HepG2 (cell line): ENCODE measurements at regions not wholly inside any gene's neighbourhood (a gene's known extent, or its start where the extent isn't known, plus 50 kb on each side); places are given as distances from the start of the nearest gene placed in this dataset.

Source experiments
- ATAC-seq: fragments of 200-7000 bp; cut with Tn5 transposase; 3 replicates; pipeline ENCODE4 v1.9.1; 2020; ENCODE audit warnings: mild to moderate bottlenecking, moderate library complexity
- BruUV-seq: library from RNA; stranded (reverse); fragments of 400-500 nt; replicated peaks from 2 replicates; lab custom pipeline; 2021; lab: Mats Ljungman, UMichigan
- CTCF ChIA-PET: fragments of 300-600 bp; formaldehyde crosslinking; extraction: SDS; loops from one replicate; lab custom pipeline; 2021; ENCODE audit warnings: low total read pairs, inconsistent platforms, low intra/inter-chr PET ratio; lab: Yijun Ruan, JAX
- POLR2A ChIA-PET: fragments of 350-600 bp; sonication (Branson Sonifier 250); formaldehyde crosslinking; loops from one replicate; lab custom pipeline; 2020; ENCODE audit warnings: antibody characterized with exemption, inconsistent platforms; lab: Yijun Ruan, JAX
- DNase-seq: peaks from one replicate; pipeline ENCODE4 v3.0.0-alpha.2; 2015; ENCODE audit warnings: low spot score
- FAIRE-seq: peaks from 3 replicates; lab custom pipeline; 2011; peaks lifted over from hg19 to GRCh38; lab: Jason Lieb, UNC
- H2AFZ ChIP-seq: one replicate; pipeline ENCODE4 v1.6.1; 2011; ENCODE audit warnings: low read length, inconsistent platforms
- H3K27ac ChIP-seq: fragments of 300-600 bp; 3 replicates; pipeline ENCODE4 v1.8.0; 2011; ENCODE audit warnings: mixed run types, mild to moderate bottlenecking, mixed read lengths, low read length, inconsistent platforms; ENCODE audit not compliant: insufficient read depth; ENCODE audit errors: extremely low read length
- H3K27me3 ChIP-seq, 2 experiments: fragments of 200-600 bp in 1 of 2; 2 replicates in 1 of 2; 3 replicates in 1 of 2; pipeline versions ENCODE4 v1.6.0 to v1.8.0; 2011; ENCODE audit warnings: low read length in 2 of 2, mild to moderate bottlenecking in 2 of 2, moderate library complexity in 2 of 2, inconsistent platforms in 1 of 2; ENCODE audit not compliant: insufficient read depth in 2 of 2, control insufficient read depth in 1 of 2
- H3K36me3 ChIP-seq, 2 experiments: fragments of 200-600 bp in 1 of 2; replicated peaks in 1 of 2; 2 replicates in 1 of 2; 3 replicates in 1 of 2; pipeline versions ENCODE4 v1.5.1 to v1.8.0; 2011; ENCODE audit warnings: low read length in 2 of 2, inconsistent platforms in 1 of 2; ENCODE audit not compliant: insufficient read depth in 2 of 2, control insufficient read depth in 1 of 2
- H3K4me1 ChIP-seq: 2 replicates; pipeline ENCODE4 v1.5.1; 2012; ENCODE audit warnings: low read length, inconsistent platforms; ENCODE audit not compliant: insufficient read depth
- H3K4me2 ChIP-seq: 2 replicates; pipeline ENCODE4 v1.6.0; 2011; ENCODE audit warnings: low read depth, low read length, inconsistent platforms
- H3K4me3 ChIP-seq, 3 experiments: fragments of 200-600 bp in 1 of 3; sonication (generic), shearing (Covaris generic) in 1 of 3; replicated peaks in 1 of 3; 2 replicates each; pipeline ENCODE4 v1.5.1; 2011 to 2016; ENCODE audit warnings: low read length in 3 of 3, inconsistent platforms in 2 of 3, low read depth in 2 of 3, mild to moderate bottlenecking in 2 of 3, control low read depth in 1 of 3, mixed read lengths in 1 of 3; ENCODE audit not compliant: insufficient read depth in 1 of 3
- H3K79me2 ChIP-seq: one replicate; pipeline ENCODE4 v1.6.1; 2011; ENCODE audit warnings: low read length, inconsistent platforms; ENCODE audit not compliant: insufficient read depth
- H3K9ac ChIP-seq: 2 replicates; pipeline ENCODE4 v1.6.0; 2011; ENCODE audit warnings: mild to moderate bottlenecking, low read depth, low read length, inconsistent platforms; ENCODE audit not compliant: insufficient read depth
- H3K9me3 ChIP-seq: 2 replicates; pipeline ENCODE4 v1.5.1; 2012; ENCODE audit warnings: mild to moderate bottlenecking, low read length
- H4K20me1 ChIP-seq: 2 replicates; pipeline ENCODE4 v1.6.0; 2011; ENCODE audit warnings: inconsistent platforms, mild to moderate bottlenecking, low read length, moderate library complexity; ENCODE audit not compliant: insufficient read depth
- ARNTL ChIP-seq: sonication (generic); formaldehyde crosslinking; IDR thresholded peaks from 2 replicates; pipeline ENCODE4 v1.4.0; 2020; ENCODE audit warnings: mild to moderate bottlenecking, missing genetic modification reagents
- BRD4 ChIP-seq: sonication (generic); formaldehyde crosslinking; IDR thresholded peaks from 2 replicates; pipeline ENCODE4 v1.4.0; 2020; ENCODE audit warnings: missing genetic modification reagents
- FOXA1 ChIP-seq, 2 experiments: fragments of 450-650 bp in 1 of 2; sonication (generic) in 1 of 2; formaldehyde crosslinking in 1 of 2; IDR thresholded peaks; 2 replicates each; pipeline versions ENCODE4 v1.4.0 to v1.6.1; 2016 to 2020; ENCODE audit warnings: missing genetic modification reagents in 1 of 2
- GTF3A ChIP-seq: sonication (generic); formaldehyde crosslinking; conservative IDR thresholded peaks from 2 replicates; pipeline ENCODE4 v1.4.0; 2020; ENCODE audit warnings: mild to moderate bottlenecking, missing genetic modification reagents
- KLF12 ChIP-seq: sonication (generic); formaldehyde crosslinking; IDR thresholded peaks from 2 replicates; pipeline ENCODE4 v1.4.0; 2020; ENCODE audit warnings: missing genetic modification reagents, borderline replicate concordance
- MEF2D ChIP-seq: sonication (generic); formaldehyde crosslinking; IDR thresholded peaks from 2 replicates; pipeline ENCODE4 v1.5.1; 2020; ENCODE audit warnings: mild to moderate bottlenecking, missing genetic modification reagents
- RBAK ChIP-seq: sonication (generic); formaldehyde crosslinking; IDR thresholded peaks from 2 replicates; pipeline ENCODE4 v1.5.1; 2020; ENCODE audit warnings: mild to moderate bottlenecking, missing genetic modification reagents
- REL ChIP-seq: sonication (generic); formaldehyde crosslinking; conservative IDR thresholded peaks from 2 replicates; pipeline ENCODE4 v1.8.0; 2022; ENCODE audit warnings: mild to moderate bottlenecking, missing genetic modification reagents, moderate library complexity
- RNF2 ChIP-seq: fragments of 450-650 bp; conservative IDR thresholded peaks from 2 replicates; pipeline ENCODE4 v1.6.1; 2016; ENCODE audit warnings: low read depth
- XRCC5 ChIP-seq: fragments of 200-400 bp; formaldehyde crosslinking; optimal IDR thresholded peaks from 2 replicates; pipeline ENCODE3; 2017; ENCODE audit warnings: mild to moderate bottlenecking, low read length
- ZFYVE20 ChIP-seq: sonication (generic); formaldehyde crosslinking; IDR thresholded peaks from 2 replicates; pipeline ENCODE4 v1.8.0; 2023; ENCODE audit warnings: low read depth, mild to moderate bottlenecking, moderate library complexity, missing genetic modification reagents, borderline replicate concordance
- ZNF136 ChIP-seq: sonication (generic); formaldehyde crosslinking; IDR thresholded peaks from 2 replicates; pipeline ENCODE4 v1.8.1; 2022; ENCODE audit warnings: low read depth, mild to moderate bottlenecking, moderate library complexity, missing genetic modification reagents
- ZNF430 ChIP-seq: sonication (generic); formaldehyde crosslinking; IDR thresholded peaks from 2 replicates; pipeline ENCODE4 v1.9.0; 2021; ENCODE audit warnings: mild to moderate bottlenecking, missing genetic modification reagents
- ZNF660 ChIP-seq: sonication (generic); formaldehyde crosslinking; IDR thresholded peaks from 2 replicates; pipeline ENCODE4 v1.5.1; 2020; ENCODE audit warnings: mild to moderate bottlenecking, low read depth, missing genetic modification reagents, borderline replicate concordance
- WGBS: methylation state at CpG from one replicate; pipeline ENCODE4 v1.1.6; 2017; ENCODE audit warnings: low lambda C conversion rate; 5-methylcytosine and 5-hydroxymethylcytosine counted together
- in situ Hi-C: cut with HindIII; loops from 2 replicates; pipeline ENCODE4 v1.10.0; 2017; ENCODE audit warnings: low pct_unique_long_range_greater_than_20kb; ENCODE audit not compliant: extremely low pct_ligation_motif_present
- intact Hi-C: fragments of 100-400 bp; cut with micrococcal nuclease; formaldehyde crosslinking; loops from one replicate; pipeline ENCODE4 v1.10.0; 2022; ENCODE audit not compliant: unreplicated experiment
- TF ChIP-seq, protein P1 (sequence below), 2 experiments: fragments of 450-650 bp in 1 of 2; sonication (generic) in 1 of 2; formaldehyde crosslinking; IDR thresholded peaks; 2 replicates each; pipeline versions ENCODE4 v1.5.0 to v1.8.0; 2020 to 2022; ENCODE audit warnings: mild to moderate bottlenecking in 1 of 2, missing genetic modification reagents in 1 of 2
- TF ChIP-seq, protein P2 (sequence below): sonication (generic); formaldehyde crosslinking; IDR thresholded peaks from 2 replicates; pipeline ENCODE4 v1.8.1; 2023; ENCODE audit warnings: mild to moderate bottlenecking, missing genetic modification reagents

DNA sequence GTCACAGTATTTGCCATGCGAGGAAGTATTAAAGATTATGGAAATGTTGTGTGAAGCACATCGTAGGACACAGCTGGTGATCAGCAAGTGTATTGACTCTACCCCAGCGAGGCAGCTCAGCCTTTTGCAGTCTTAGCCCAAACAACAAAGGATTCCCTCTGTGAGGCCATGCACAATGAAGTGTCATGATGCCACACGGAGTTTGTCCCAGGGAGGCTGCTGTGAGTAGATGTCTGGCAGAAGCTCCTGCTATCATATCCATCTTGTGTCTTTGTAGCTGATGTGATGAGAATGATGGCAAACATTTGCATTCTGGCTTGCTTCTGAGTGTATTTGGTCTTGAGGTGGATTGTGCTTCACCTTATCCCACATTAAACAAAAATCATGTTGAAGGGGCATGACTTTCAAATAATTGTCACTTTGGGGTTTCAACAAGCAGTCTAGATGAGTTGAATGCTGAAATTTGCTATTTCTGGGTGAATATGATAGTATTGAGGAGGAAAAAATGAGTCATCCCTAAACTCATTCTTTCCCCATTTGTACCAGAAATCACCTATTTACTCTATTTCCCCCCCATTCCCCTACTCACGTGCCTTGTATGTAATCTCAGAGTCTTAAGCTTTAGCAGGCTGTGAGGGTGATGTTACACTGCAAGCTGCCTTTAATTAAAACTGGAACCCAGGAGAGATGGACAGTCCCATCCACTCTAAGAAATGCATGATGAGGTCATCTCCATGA is 273.5 kb downstream of the RNF144A start:
- TF ChIP-seq ZNF660 (CRISPR knock-in tag) (no peak), ARNTL (no peak), RBAK (CRISPR knock-in tag) (no peak), ZFYVE20 (CRISPR knock-in tag) (no peak), BRD4 (no peak), GTF3A (CRISPR knock-in tag) (no peak), RNF2 (no peak), MEF2D (CRISPR knock-in tag) (no peak), ZNF136 (CRISPR knock-in tag) (no peak), KLF12 (CRISPR knock-in tag) (no peak), ZNF430 (no peak), FOXA1 (IDR thresholded peaks at IDR 0.05) (no peak), FOXA1 (CRISPR knock-in tag; IDR thresholded peaks at IDR 0.05) (no peak), REL (CRISPR knock-in tag) (no peak), XRCC5 (no peak)
- TF ChIP-seq, protein P1, sequence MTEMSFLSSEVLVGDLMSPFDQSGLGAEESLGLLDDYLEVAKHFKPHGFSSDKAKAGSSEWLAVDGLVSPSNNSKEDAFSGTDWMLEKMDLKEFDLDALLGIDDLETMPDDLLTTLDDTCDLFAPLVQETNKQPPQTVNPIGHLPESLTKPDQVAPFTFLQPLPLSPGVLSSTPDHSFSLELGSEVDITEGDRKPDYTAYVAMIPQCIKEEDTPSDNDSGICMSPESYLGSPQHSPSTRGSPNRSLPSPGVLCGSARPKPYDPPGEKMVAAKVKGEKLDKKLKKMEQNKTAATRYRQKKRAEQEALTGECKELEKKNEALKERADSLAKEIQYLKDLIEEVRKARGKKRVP (CRISPR knock-in tag; IDR thresholded peaks at IDR 0.05), result no peak
- TF ChIP-seq, protein P2, sequence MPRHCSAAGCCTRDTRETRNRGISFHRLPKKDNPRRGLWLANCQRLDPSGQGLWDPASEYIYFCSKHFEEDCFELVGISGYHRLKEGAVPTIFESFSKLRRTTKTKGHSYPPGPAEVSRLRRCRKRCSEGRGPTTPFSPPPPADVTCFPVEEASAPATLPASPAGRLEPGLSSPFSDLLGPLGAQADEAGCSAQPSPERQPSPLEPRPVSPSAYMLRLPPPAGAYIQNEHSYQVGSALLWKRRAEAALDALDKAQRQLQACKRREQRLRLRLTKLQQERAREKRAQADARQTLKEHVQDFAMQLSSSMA (CRISPR knock-in tag), result no peak
- H3K4me1 ChIP-seq, result no peaks in the 10 kb centered on the region
- ChIA-PET POLR2A (no interaction called here), CTCF (no interaction called here)
- WGBS, result 18% methylated on average over 5 of the region's 5 CpGs
- ATAC-seq, result no peak
- no peaks in the 10 kb centered on the region for H3K9me3 ChIP-seq
- H3K36me3 ChIP-seq, result no peaks in the 10 kb centered on the region
- no peaks in the 10 kb centered on the region for H3K79me2 ChIP-seq
- no peaks in the 10 kb centered on the region for H4K20me1 ChIP-seq
- H3K27me3 ChIP-seq, result no peaks in the 10 kb centered on the region
- no peak overlapping the region for H3K27ac ChIP-seq
- intact Hi-C loops (no loop called here), in situ Hi-C loops (no loop called here)
- H2AFZ ChIP-seq, result no peak overlapping the region
- no peak for DNase-seq
- no peak overlapping the region for H3K4me3 ChIP-seq
- H3K4me2 ChIP-seq, result no peak overlapping the region
- H3K9ac ChIP-seq, result no peak overlapping the region
- BruUV-seq, result no TSS peak
- FAIRE-seq, result no peak
